ENCODE measurements at regions not wholly inside any gene's neighbourhood (a gene's known extent, or its start where the extent isn't known, plus 50 kb on each side); places are given as distances from the start of the nearest gene placed in this dataset.

DNA sequence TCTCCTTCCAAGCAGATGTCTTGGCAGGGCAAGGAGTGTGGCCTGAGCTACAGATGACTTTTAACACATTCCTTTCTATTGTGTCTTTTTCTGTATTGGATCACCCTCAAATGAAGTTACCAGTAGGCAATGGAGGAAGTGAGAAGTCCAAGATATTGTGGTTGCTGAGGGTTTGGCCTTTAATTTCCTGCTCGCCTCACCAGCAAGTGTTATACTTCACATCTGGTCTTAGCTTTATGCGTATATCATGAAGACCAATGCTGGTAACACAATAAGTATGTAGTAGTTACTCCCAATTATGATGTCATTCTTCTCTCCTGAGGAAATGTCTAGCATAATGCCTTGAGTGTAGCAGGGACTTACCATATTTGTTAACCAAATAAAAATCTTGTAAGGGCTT, 179.9 kb downstream of the ZIC1 start:
- DNase-seq (ENCODE audit: low spot score), result no peak

DNA sequence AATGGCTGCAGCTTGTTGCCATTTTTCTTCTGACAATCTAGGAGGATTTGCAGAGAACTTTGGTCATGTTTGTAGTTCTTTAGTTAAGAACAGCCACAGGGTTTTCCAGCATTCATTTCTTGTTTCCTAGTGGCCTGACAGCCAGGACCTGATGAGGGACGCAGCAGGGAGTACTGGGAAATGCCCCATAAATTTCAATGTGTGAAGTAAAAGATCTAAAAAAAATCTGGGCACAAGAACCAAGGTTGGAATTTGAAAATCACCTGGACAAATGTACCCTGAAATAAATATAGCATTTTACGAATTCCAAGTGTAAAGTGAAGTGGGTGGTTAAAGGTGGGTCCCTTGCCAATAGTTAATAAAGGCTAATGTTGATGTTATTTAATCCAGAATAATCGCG, 195.0 kb downstream of the ZIC1 start:
- DNase-seq (ENCODE audit: low spot score), result no peak

DNA sequence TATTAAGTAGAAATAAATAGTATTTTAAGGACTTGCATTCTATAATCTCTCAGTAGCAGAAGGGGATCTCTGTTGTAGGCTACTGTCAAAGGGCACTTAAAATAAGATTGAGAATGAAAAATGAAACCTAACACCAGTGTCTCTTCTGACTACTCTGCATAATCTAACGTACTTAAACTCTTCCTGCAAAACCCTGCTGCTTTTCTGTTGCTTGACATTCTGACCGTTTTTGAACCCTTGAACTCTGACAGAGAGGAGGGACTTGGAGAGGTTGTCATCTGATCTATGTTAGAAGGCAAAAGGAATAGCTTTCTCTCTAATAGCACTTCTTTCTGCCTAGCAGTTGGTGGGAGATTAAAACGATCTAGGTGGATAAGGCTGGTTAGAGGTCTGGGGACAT, 204.6 kb downstream of the ZIC1 start:
- DNase-seq (ENCODE audit: low spot score), result peak; percentile 3

DNA sequence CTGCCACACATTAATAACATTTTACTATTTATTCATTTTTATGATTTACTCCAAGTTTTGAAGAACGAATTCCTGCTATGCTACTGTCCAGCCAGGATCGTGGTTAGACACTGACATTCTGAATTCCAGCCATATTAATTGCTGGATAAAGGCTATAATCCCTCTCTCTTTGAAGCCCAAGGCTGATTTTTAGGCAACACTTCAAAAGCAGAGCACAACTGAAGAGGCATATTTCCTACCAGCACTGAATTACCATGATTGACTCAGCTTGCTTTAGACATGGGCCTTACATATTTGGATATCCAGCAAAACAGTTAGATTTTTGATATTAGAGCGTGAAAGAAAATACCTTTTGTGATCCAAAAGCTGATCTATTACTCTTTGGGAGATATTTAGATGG, 205.0 kb downstream of the ZIC1 start:
- no peak for DNase-seq (ENCODE audit: low spot score)

DNA sequence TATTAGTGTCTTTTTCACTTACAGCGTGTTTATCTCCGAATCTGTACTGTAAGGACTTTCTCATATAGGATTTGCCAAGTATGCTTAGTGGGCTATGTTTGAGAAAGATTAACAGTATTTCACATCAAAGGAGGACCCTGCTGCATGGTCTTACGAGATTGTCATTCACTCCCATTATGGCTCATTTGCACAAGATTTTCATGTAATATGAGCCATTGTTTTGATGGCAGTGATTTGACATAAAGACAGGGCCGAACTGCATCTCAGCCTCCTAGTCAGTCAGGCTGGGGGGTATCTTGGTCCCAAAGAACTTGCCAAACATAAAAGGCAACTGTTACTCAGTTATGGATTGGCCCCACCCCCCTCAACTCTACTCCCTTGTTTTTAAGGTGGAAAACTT, 205.9 kb downstream of the ZIC1 start:
- no peak for DNase-seq (ENCODE audit: low spot score)

DNA sequence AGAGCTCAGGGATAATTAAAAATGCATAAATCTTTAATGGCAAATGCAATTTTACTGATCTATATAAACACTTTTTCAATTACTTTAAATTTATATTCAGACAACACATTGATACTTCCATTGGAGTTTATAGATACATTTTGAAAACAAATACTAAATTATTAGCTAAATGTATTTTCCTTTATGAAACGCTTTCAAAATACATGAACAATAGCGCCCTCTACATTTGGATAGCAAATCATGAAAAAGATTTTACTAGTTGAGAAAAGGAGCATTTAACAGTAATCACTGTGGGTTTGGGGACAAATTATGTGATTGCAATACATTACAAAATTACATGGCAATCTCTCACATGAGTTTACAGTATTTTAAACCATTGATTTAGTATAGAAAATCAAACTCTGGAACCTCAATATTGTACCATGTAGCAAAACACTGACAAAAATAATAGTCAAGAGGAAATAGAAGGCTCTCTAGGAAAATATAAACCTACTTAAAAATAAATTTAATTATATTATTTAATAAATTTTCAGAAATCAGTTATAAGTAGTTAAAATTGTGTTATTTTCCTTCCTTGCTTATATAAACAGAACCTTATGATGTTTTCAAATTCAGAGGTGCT, 207.9 kb downstream of the ZIC1 start:
- no peak for DNase-seq (ENCODE audit: low spot score)

DNA sequence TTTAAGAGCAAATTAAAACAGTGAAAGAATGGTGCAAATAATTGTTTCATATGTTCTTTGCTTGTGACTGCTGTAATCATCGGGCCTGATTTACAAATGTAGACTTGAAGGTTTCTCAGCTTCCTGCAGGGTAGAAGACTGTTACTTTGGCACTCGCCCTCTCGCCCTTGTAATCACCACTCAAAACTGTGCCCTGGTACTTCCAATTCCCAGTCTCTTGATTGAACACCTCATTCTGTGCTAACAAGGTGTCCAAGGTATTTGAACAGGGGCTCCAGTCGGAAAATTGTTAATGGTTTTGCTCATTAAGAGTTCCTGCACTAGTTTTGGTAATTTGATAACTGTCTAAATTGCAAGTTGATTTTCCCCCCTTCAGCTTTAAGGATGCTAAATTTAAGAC, 209.5 kb downstream of the ZIC1 start:
- no peak for DNase-seq (ENCODE audit: low spot score)

DNA sequence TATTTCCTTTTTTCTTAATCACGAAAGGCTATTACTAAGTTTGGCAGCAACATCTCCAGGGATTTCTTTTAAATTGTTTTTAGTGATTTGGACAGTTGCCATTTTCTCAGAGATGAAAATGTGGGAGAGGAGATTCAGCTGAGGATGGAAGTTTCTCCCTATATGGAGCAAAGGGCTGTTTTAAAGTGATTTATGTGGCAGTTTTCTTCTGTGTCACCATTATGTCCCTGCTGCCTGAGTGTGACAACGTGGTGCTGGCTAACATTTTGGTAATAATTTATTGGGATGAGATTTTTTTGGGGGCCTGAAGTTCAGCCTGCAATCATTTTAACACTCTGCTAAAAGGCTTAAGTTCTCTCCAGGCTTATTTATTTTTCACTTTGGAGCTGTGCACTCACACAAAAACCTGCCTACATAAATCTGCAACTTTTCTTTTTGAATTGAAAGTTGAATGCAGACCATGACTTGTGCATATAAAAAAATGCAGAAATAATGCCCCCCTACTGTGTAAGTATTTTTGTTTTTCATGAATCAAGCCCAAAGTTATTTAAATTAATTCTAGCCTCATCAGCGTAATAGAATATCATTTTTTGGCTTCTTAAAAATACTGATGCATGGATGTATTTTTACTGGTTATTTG, 210.9 kb downstream of the ZIC1 start:
- DNase-seq (ENCODE audit: low spot score), result no peak

DNA sequence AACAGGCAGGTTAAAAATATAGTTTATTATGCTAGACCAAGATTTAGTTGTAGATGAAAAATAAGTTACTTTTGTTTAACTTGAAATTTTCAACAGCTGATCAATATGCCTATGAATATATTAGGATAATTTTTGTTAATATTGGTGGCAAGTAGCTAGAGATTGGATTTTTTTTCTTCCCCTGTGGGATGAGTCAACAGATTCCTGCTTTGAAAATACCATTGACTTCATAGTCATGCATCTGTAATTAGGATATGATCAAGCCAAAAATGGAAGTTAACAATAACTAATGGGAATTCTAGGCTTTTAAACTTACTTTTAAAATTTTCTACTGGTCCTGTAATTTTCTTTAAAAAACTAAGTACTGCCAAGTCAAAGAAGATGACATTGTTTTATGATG, 211.7 kb downstream of the ZIC1 start:
- DNase-seq (ENCODE audit: low spot score), result no peak

DNA sequence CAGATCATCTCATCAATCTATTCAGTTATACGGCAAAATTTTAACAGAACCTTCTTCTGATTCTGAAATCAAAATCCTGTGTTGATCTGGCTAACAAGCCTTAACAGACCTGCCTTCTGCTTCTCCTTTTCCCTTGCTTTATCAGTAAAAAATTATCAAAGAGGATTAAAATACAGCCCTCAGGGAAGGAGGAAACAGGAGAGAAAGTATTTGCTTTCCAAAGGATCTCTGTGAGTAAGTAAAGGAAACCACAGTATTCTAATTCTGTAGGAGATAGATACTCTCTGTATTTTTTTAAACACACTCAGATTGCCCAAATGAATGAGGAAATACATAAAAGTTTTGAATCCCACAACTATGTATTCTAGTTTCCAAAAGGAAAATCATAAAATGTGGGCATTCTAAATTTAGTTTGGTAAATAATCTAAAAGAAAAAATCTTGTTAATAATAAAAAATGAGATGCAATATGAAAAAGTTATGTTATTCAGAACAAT, 221.8 kb downstream of the ZIC1 start:
- DNase-seq (ENCODE audit: low spot score), result no peak

DNA sequence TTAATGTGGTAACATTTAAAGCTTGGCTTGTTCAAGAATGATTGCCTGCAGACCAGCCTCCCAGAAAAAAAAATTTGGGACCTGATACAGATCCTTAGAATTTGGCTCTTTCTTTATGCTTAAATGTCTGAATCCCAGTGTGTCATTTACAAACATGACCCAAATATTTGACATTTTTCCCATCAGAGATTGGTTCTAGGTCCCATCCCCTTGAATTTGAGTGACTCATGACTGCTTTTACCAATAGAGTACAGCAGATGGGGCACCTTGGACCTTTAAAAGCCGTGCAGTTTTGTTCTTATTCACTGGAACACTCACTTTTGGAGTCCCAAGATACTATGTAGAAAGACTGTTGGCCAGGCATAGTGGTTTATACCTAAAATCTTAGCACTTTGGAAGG, 231.6 kb downstream of the ZIC1 start:
- DNase-seq (ENCODE audit: low spot score), result no peak

DNA sequence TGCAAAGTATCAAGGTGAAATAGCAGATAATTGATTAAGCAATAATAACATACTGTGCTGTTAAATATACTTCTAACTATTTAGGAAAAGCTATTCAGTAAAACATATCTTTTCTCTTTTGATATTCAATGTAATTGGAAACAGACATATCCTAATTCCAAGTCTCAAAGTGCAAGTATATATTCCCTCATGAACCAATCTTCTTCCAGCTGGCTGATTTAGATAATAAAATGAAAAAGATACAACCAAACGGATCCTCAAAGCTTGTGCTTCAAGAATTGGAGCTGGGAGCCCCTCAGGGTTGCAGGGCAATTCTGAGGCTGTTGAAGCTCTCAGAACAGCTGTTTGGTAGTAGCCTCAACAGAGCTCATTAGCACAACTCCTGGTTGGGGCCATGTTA, 236.6 kb downstream of the ZIC1 start:
- DNase-seq (ENCODE audit: low spot score), result no peak

DNA sequence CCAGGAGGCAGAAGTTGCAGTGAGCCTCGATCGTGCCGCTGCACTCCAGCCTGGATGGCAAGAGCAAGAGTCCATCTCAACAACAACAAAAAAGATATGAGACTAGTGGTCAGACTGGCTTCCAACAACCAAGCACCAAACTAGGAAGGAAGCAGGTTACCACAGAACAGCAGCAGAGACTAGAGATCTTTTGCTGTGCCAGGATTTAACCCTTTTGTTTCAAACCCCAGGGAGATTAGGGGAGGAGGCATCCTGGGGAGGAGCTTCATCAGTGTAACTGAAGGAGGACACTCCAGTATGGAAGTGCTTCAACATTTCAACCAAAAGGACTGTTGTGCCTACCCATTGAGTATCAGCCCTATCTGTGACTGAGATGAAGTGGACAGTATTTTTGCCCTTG, 240.3 kb downstream of the ZIC1 start:
- no peak for DNase-seq (ENCODE audit: low spot score)

DNA sequence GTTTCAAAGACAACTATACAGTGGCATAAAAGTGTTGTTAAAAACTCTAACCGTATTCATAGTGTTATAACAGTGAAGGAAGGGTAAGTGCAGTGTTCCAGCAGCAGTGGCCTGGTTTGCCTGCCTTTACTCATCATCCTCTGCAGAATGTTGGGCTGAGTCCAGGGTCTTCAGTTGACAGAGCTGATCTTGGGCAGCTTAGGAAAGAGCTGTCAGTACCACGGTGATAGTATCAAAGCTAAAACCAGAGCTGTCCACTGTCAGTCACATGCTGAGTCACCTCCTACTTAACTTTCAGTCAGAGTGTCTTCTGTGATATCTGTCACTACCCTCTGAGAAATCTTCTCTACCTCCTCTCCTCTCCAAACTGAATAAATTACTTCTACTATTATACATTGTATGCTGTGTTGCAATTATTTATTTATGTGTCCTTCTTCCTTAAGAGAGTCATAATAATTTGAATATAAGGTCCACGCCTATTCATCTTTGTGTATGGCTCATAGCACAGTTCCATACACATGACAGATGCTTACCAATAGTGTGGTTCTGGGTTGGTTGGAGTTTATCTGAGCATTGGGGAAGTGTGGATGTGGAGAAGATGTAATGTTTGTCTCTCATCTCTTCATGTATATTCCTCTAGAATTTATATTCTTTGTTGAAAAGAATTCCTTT, 242.1 kb downstream of the ZIC1 start:
- peak; percentile 0 for DNase-seq (ENCODE audit: low spot score)

DNA sequence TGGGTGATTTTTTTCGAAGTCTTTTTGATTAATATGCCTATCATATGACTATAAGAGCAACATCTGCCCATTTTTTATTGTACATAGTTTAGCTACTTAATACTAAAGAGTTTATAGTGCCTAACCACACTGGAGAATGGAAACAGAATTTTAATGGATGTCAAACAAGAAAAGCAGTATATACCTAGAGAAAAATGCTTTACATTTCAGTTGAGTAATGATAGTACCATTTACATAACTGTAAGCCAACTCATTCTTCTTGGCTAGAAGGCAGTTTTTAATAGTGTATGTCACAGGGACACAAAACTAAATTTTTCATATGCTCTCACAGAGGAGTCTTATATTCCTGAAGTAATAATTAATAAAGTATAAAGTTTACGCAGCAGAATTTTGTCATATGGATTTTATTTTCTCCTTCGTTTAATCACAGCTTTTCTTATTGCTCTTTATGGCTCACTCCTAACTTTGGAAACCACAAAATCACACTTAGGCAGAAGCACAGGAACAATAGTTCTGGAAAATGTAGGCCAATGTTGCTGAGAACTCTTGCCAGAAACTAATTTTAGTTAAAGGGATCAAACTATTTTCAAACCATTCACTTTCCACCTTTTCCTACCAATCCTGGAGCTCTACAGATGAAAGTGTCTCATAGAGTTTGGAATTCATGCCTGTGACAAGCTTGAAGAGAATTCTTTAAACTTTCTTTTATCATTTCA, 243.6 kb downstream of the ZIC1 start:
- DNase-seq (ENCODE audit: low spot score), result no peak

DNA sequence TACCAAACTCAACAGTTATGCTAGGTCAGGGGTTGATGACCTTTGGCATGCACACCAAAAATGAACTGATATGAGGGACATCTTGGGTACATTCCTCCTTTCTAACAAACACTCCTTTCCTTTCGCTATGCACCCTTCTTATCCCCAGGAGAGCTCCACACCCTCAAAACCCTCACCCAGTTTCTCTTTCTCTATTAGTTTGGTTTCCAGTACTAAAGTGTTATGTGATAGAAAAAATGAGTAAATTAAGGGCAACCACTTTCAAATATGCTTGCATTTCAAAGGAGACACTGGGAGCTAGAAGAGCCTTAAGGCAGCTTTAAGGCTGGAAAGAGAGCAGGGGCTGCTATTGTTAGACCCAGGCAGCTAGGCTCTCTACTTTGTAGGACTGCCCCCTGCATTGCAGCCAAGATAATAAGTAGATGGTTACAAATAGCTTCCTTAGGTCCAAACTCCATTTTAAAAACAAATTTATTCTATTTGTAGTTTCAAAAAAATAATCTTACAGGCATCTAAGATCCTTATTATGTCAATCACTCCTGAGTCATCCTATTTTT, 244.3 kb downstream of the ZIC1 start:
- no peak for DNase-seq (ENCODE audit: low spot score)

DNA sequence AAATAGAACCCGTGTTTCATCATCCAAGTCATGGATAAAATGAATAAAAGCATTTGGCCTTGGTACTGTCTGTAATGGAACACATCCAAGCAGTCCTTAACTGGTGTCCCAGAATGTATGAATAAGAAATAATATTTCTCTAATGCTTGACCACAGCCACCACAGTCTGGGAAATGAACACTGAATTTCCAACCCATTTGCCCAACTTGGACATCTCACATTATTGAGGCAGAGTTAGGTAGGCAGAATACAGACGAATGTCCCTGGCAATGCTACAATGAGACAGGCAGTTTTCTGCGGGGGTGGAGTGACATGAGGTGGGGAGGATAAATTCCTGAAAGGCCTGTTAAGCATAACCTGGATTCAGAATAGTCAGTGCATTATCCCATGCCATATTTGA, 245.7 kb downstream of the ZIC1 start:
- DNase-seq (ENCODE audit: low spot score), result no peak

DNA sequence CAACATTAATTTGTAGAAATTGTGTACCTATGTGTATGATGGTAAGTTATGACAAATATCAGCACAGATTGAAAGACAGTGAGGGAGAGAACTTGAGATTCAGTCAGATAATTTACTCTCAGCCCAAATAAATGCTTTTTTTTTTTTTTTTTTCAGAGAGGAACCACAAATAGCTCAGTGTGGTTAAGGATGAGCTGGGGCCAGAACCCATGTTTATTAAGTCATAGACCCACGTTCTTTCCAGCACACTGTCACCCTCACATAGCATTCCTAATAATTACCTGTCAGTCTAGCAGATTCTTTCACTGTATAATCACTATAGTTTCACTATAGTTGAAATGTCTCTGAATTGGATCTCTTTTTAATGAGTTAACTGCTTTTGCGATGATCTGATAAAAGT, 246.1 kb downstream of the ZIC1 start:
- DNase-seq (ENCODE audit: low spot score), result no peak

DNA sequence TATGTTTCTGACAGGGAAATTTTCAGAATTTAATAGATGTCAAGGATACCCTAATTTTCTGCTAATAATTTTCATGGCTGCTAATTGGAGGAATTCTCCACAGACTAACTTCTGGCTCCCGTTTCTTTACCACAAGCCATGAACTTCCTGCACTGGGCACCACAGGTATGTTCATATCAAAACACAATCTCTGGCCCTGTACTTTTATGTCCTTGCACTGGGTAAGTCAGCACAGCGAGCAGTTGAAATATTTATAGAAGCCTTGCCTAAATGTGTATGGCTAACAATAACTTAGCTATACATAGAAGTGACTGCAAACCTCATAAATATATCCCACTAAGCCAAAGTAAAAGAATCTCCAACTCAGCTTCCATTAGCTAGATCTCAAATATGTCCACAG, 246.9 kb downstream of the ZIC1 start:
- DNase-seq (ENCODE audit: low spot score), result no peak

DNA sequence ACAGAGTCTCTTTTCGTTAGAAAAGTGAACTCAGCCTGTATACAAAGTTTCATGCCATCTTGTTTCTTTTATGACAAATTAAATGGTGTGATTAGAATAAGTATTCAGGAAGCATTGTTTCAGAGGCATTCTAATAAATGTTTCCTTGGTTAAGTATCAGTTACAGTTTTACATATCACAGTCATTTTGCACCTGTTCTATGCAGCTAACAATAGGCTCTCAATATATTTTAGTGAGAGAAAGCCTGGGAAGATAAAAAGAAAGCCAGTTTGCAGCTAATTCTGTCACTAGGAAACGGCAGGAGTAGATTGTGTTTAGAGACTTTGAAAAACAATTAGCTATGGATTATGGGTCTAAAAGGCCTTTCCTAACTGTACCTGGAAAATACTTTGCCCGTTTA, 252.8 kb downstream of the ZIC1 start:
- DNase-seq (ENCODE audit: low spot score), result no peak

DNA sequence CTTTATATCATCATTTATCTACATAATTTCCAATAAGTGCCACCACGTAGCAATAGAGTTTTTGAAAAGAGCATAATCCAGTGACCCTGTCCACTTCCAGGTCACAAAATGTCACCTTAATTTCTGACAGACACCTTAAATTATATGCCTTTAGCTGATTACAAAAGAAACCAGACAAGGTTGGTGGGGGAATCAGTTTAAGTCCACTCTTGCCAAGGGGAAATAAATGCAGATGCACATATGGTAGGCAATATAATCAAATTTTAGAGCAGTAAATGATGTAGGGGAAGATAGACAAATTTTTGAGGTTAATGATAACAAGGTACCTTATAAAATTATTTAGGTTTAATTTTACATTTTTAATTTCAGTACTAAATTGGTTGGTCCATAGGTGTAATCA, 253.5 kb downstream of the ZIC1 start:
- DNase-seq (ENCODE audit: low spot score), result no peak

DNA sequence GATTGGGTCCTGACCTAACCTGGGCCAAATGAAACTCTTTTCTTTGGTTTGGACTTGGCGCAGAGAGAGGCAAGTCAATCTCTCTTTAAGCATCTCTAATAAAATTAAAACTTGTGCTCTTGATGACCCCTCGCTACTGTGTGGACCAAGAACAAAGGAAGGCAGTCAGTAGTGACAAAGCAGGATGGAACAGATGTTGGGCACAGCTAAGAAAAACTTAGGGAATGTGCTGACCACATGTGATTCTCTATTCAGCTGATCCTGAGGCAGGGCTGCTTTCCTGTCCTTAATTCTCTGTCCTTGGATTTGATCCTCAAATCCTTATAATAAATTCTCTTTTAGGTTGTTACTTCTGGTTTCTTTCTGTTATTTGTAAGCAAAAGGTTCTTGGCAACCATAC, 259.9 kb downstream of the ZIC1 start:
- no peak for DNase-seq (ENCODE audit: low spot score)

All from umbilical cord (tissue), 1 donor.